ENCODE measurements at regions not wholly inside any gene's neighbourhood (a gene's known extent, or its start where the extent isn't known, plus 50 kb on each side); places are given as distances from the start of the nearest gene placed in this dataset.
"Not testable (repeated sequence)": the region's sequence is repeated elsewhere in the genome, so short reads cannot be mapped to it uniquely, and the experiment has no call there.

GRCh38 chr4:19566041-19566440, 685.7 kb upstream of the SLIT2 start:
- H3K4me3 ChIP-seq: no peak overlapping the region
- no peaks in the 10 kb centered on the region for H3K27me3 ChIP-seq
- H3K4me1 ChIP-seq: no peaks in the 10 kb centered on the region
- intact Hi-C loops (cut with DNase I): no loop called here
- H3K36me3 ChIP-seq (replicated peaks in 1 of 2; ENCODE audit: insufficient read depth in 1 of 2, low read depth in 2 of 2): no peaks in the 10 kb centered on the region
- H3K27ac ChIP-seq: no peak overlapping the region
- H3K9me3 ChIP-seq: no peaks in the 10 kb centered on the region
- ATAC-seq (no peak), DNase-seq (no peak)
- TF ChIP-seq CTCF (IDR thresholded peaks at IDR 0.05) (no peak), POLR2A (IDR thresholded peaks at IDR 0.05) (no peak)

GRCh38 chr4:19562456-19562855, 689.2 kb upstream of the SLIT2 start:
- no peak for TF ChIP-seq POLR2A (IDR thresholded peaks at IDR 0.05)
- no peak for TF ChIP-seq CTCF (IDR thresholded peaks at IDR 0.05)
- no peaks in the 10 kb centered on the region for H3K36me3 ChIP-seq (replicated peaks in 1 of 2; ENCODE audit: insufficient read depth in 1 of 2, low read depth in 2 of 2)
- 58 to 79% methylated on average over 3 of the region's 3 CpGs for WGBS, 2 donors
- no peaks in the 10 kb centered on the region for H3K9me3 ChIP-seq
- no peak overlapping the region for H3K4me3 ChIP-seq
- intact Hi-C loops (cut with DNase I): no loop called here
- H3K27me3 ChIP-seq: no peaks in the 10 kb centered on the region
- ATAC-seq (no peak), DNase-seq (no peak)
- H3K4me1 ChIP-seq: no peaks in the 10 kb centered on the region
- H3K27ac ChIP-seq: no peak overlapping the region

DNA sequence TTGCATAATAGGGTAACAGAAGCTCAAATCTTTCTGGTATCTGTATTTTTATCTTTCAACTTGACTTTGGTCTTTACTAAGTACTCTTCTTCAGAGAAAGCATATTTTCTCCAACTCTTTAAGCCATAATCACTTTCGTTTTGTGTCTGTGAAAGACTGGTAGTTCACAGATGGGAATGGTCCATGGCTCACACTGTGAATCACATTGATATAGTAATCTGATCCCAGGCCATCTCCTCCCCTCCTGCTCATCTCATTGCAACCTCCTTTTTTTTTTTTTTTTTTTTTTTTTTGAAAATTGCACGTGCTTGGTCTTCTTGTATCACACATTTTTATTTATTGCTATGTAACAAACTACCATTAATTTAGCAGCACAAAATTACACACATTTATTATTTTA, 694.5 kb upstream of the SLIT2 start:
- H3K27me3 ChIP-seq: no peaks in the 10 kb centered on the region
- intact Hi-C loops (cut with DNase I): no loop called here
- no peak overlapping the region for H3K27ac ChIP-seq
- TF ChIP-seq CTCF (IDR thresholded peaks at IDR 0.05) (no peak), POLR2A (IDR thresholded peaks at IDR 0.05) (no peak)
- H3K4me1 ChIP-seq: no peaks in the 10 kb centered on the region
- no peaks in the 10 kb centered on the region for H3K36me3 ChIP-seq (replicated peaks in 1 of 2; ENCODE audit: insufficient read depth in 1 of 2, low read depth in 2 of 2)
- no peak overlapping the region for H3K4me3 ChIP-seq
- H3K9me3 ChIP-seq: no peaks in the 10 kb centered on the region
- DNase-seq (no peak), ATAC-seq (no peak)
- 64 to 66% methylated on average over 2 of the region's 2 CpGs for WGBS, 2 donors

GRCh38 chr4:19556276-19556675, 695.4 kb upstream of the SLIT2 start:
- H3K4me1 ChIP-seq; H3K27ac ChIP-seq; H3K36me3 ChIP-seq (replicated peaks in 1 of 2; ENCODE audit: insufficient read depth in 1 of 2, low read depth in 2 of 2); H3K4me3 ChIP-seq; ATAC-seq; H3K27me3 ChIP-seq; DNase-seq; H3K9me3 ChIP-seq; intact Hi-C loops (cut with DNase I): not testable (repeated sequence)
- 58 to 69% methylated on average over 10 of the region's 10 CpGs for WGBS, 2 donors

DNA sequence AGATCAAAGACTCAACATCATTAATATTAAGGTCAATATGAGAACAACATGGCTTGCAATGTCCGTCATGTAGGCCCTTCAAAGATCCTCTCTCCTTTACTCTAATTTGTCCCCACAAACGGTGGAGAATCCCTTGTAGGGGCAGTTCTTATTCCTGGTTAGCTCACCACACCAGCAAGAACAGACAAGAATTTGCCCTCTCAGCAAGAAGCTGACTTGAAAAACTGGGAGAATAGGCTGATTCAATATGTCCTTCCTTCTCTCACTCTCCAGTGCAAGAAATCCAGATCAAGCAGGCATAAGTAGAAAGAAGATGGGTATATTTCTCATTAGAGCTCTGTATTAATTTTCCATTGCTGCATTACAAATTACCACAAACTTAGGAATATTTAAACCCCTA, 704.2 kb upstream of the SLIT2 start:
- intact Hi-C loops (cut with DNase I): no loop called here
- TF ChIP-seq POLR2A (IDR thresholded peaks at IDR 0.05): no peak
- no peak for TF ChIP-seq CTCF (IDR thresholded peaks at IDR 0.05)
- H3K9me3 ChIP-seq: no peaks in the 10 kb centered on the region
- H3K36me3 ChIP-seq (replicated peaks in 1 of 2; ENCODE audit: insufficient read depth in 1 of 2, low read depth in 2 of 2): no peaks in the 10 kb centered on the region
- DNase-seq (no peak), ATAC-seq (no peak)
- 40 to 51% methylated on average over 2 of the region's 2 CpGs for WGBS, 2 donors
- H3K27ac ChIP-seq: no peak overlapping the region
- no peaks in the 10 kb centered on the region for H3K4me1 ChIP-seq
- H3K4me3 ChIP-seq: no peak overlapping the region
- H3K27me3 ChIP-seq: no peaks in the 10 kb centered on the region
